Lung (tissue), 11 donors: ENCODE measurements at regions not wholly inside any gene's neighbourhood (a gene's known extent, or its start where the extent isn't known, plus 50 kb on each side); places are given as distances from the start of the nearest gene placed in this dataset.

Source experiments
- ATAC-seq: fragments of 200-7000 bp; cut with Tn5 transposase; one replicate; pipeline ENCODE4 v1.9.1; 2020; ENCODE audit warnings: moderate number of reproducible peaks; ENCODE audit not compliant: insufficient read depth, low FRiP score
- DNase-seq, 3 donors: peaks; one replicate each; pipeline ENCODE4 v3.0.0-alpha.2; 2013 to 2017
- H3K27ac ChIP-seq, 2 donors: one replicate each; pipeline ENCODE4 v1.5.1; 2013; ENCODE audit warnings: mild to moderate bottlenecking in 2 of 2, moderate library complexity in 2 of 2, control low read depth in 1 of 2, inconsistent platforms in 1 of 2, low read depth in 1 of 2, low read length in 1 of 2
- H3K27me3 ChIP-seq, 3 donors: one replicate each; pipeline ENCODE4 v1.5.1; 2013; ENCODE audit warnings: low read length in 2 of 3; ENCODE audit not compliant: control insufficient read depth in 3 of 3, insufficient read depth in 3 of 3
- H3K36me3 ChIP-seq, 4 donors: one replicate each; pipeline ENCODE4 v1.5.1; 2013; ENCODE audit warnings: low read length in 4 of 4, mild to moderate bottlenecking in 1 of 4, moderate library complexity in 1 of 4; ENCODE audit not compliant: control insufficient read depth in 4 of 4, insufficient read depth in 4 of 4
- H3K4me1 ChIP-seq, 5 donors: one replicate each; pipeline ENCODE4 v1.5.1; 2013; ENCODE audit warnings: low read length in 5 of 5, mild to moderate bottlenecking in 2 of 5, moderate library complexity in 1 of 5; ENCODE audit not compliant: control insufficient read depth in 5 of 5, insufficient read depth in 5 of 5
- H3K4me3 ChIP-seq: one replicate; pipeline ENCODE4 v1.5.1; 2013; ENCODE audit warnings: mild to moderate bottlenecking, control low read depth, moderate library complexity
- H3K9ac ChIP-seq, 2 donors: one replicate each; pipeline ENCODE4 v1.5.1; 2013; ENCODE audit warnings: low read length in 2 of 2, control low read depth in 1 of 2; ENCODE audit not compliant: insufficient read depth in 1 of 2
- H3K9me3 ChIP-seq, 4 donors: one replicate each; pipeline ENCODE4 v1.5.1; 2013; ENCODE audit warnings: low read length in 3 of 4, mild to moderate bottlenecking in 1 of 4, moderate library complexity in 1 of 4; ENCODE audit not compliant: control insufficient read depth in 4 of 4, insufficient read depth in 3 of 4
- WGBS, 2 donors: extraction: QIAGEN DNeasy Blood & Tissue Kit; methylation state at CpG; one replicate each; pipeline ENCODE4 v1.1.7; 2013; 5-methylcytosine and 5-hydroxymethylcytosine counted together
- TF ChIP-seq, protein P1 (sequence below): IDR thresholded peaks from 2 replicates; pipeline ENCODE4 v1.5.1; 2012; ENCODE audit warnings: mild to moderate bottlenecking; ENCODE audit errors: control extremely low read depth, extremely low read depth
- donor health status: control.
- donor health status: control.
- donor health status: Bipolar disorder and iron deficiency.
- donor health status: healthy.
- donor health status: DM: yes; HTN: yes; CAD: no.

DNA sequence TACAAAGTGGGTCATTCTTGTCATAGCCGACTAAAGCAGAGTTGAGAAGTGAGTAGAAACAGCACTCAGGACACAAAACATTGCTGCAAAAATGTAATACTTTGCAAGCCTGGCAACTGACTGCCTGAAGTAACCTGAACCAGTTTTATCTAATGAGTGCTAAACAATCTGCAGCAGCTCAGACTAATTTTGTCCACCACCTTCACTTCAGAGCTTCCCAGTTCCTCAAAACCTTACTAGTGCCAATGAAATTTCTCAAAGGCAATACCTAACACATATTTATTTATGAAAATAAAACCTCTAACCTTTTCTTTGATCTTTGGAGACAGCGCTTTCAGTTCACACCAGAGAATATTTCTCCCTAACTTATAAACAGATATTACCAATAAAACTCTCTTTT lies 56.7 kb upstream of the FKBP1C start:
- Histone ChIP-seq H3K27me3 (no peaks in the 10 kb centered on the region), H3K9me3 (no peaks in the 10 kb centered on the region), H3K27ac (no peak overlapping the region), H3K4me3 (no peak overlapping the region), H3K9ac (no peak overlapping the region), H3K4me1 (no peaks in the 10 kb centered on the region), H3K36me3 (no peaks in the 10 kb centered on the region)
- ATAC-seq (no peak), DNase-seq (no peak)
- WGBS, 2 donors: 76 to 88% methylated on average over 2 of the region's 2 CpGs
- TF ChIP-seq, protein P1, sequence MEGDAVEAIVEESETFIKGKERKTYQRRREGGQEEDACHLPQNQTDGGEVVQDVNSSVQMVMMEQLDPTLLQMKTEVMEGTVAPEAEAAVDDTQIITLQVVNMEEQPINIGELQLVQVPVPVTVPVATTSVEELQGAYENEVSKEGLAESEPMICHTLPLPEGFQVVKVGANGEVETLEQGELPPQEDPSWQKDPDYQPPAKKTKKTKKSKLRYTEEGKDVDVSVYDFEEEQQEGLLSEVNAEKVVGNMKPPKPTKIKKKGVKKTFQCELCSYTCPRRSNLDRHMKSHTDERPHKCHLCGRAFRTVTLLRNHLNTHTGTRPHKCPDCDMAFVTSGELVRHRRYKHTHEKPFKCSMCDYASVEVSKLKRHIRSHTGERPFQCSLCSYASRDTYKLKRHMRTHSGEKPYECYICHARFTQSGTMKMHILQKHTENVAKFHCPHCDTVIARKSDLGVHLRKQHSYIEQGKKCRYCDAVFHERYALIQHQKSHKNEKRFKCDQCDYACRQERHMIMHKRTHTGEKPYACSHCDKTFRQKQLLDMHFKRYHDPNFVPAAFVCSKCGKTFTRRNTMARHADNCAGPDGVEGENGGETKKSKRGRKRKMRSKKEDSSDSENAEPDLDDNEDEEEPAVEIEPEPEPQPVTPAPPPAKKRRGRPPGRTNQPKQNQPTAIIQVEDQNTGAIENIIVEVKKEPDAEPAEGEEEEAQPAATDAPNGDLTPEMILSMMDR: no peak
